ENCODE measurements at regions not wholly inside any gene's neighbourhood (a gene's known extent, or its start where the extent isn't known, plus 50 kb on each side); places are given as distances from the start of the nearest gene placed in this dataset.

GRCh38 chr9:113705306-113705927 is 170.7 kb upstream of the ZNF618 start:
- TF ChIP-seq CTCF (IDR thresholded peaks at IDR 0.05; ENCODE audit: insufficient read depth, low read depth, low read length) (no peak), EZH2 (IDR thresholded peaks at IDR 0.05; ENCODE audit: insufficient read depth, low read length) (no peak)

GRCh38 chr9:113705928-113706519 is 170.1 kb upstream of the ZNF618 start:
- FAIRE-seq = no peak
- H3K27ac Mint-ChIP-seq (ENCODE audit: unreplicated experiment) = no peak overlapping the region

More at GRCh38 chr9:113705306-113705927, 170.7 kb upstream of the ZNF618 start:
- H4K20me1 ChIP-seq (ENCODE audit: insufficient read depth, low read length) = no peaks in the 10 kb centered on the region
- Mint-ChIP-seq H3K4me1 (ENCODE audit: low read depth, unreplicated experiment) (no peaks in the 10 kb centered on the region), H3K36me3 (ENCODE audit: low read depth, unreplicated experiment) (peaks cover 6% of the 10 kb centered on the region), H3K27me3 (ENCODE audit: low read depth, unreplicated experiment) (peaks cover 18% of the 10 kb centered on the region), H3K27ac (ENCODE audit: unreplicated experiment) (no peak overlapping the region), H3K4me3 (ENCODE audit: unreplicated experiment) (no peak overlapping the region), H3K9me3 (ENCODE audit: unreplicated experiment) (peaks cover 16% of the 10 kb centered on the region)
- FAIRE-seq (no peak), DNase-seq (ENCODE audit: low read depth) (no peak)
- no peak overlapping the region for H3K4me3 ChIP-seq (ENCODE audit: insufficient read depth, low read depth, low read length)
- H3K4me2 ChIP-seq (ENCODE audit: low read length) = no peak overlapping the region
- no peaks in the 10 kb centered on the region for H3K79me2 ChIP-seq (ENCODE audit: insufficient read depth, low read length)
- peaks cover 13% of the 10 kb centered on the region for H3K27me3 ChIP-seq (ENCODE audit: insufficient read depth, low read length)
- no peaks in the 10 kb centered on the region for H3K4me1 ChIP-seq (ENCODE audit: insufficient read depth, low read length)
- no peak overlapping the region for H3K27ac ChIP-seq (ENCODE audit: low read depth, low read length)
- no peak overlapping the region for H2AFZ ChIP-seq (ENCODE audit: low read depth, low read length)
- peaks cover 4% of the 10 kb centered on the region for H3K9me3 ChIP-seq (ENCODE audit: insufficient read depth, low read depth, low read length)
- H3K36me3 ChIP-seq (ENCODE audit: insufficient read depth, low read length) = no peaks in the 10 kb centered on the region
- no peak overlapping the region for H3K9ac ChIP-seq (ENCODE audit: low read length)

More at GRCh38 chr9:113705928-113706519, 170.1 kb upstream of the ZNF618 start:
- Histone ChIP-seq H3K9ac (ENCODE audit: low read length) (no peak overlapping the region), H3K79me2 (ENCODE audit: insufficient read depth, low read length) (no peaks in the 10 kb centered on the region), H3K27me3 (ENCODE audit: insufficient read depth, low read length) (peaks cover 17% of the 10 kb centered on the region), H3K9me3 (ENCODE audit: insufficient read depth, low read depth, low read length) (peaks cover 4% of the 10 kb centered on the region), H3K4me2 (ENCODE audit: low read length) (no peak overlapping the region), H3K4me3 (ENCODE audit: insufficient read depth, low read depth, low read length) (no peak overlapping the region), H3K36me3 (ENCODE audit: insufficient read depth, low read length) (no peaks in the 10 kb centered on the region), H4K20me1 (ENCODE audit: insufficient read depth, low read length) (no peaks in the 10 kb centered on the region), H3K4me1 (ENCODE audit: insufficient read depth, low read length) (no peaks in the 10 kb centered on the region), H2AFZ (ENCODE audit: low read depth, low read length) (no peak overlapping the region), H3K27ac (ENCODE audit: low read depth, low read length) (no peak overlapping the region)
- DNase-seq (ENCODE audit: low read depth) = no peak
- TF ChIP-seq EZH2 (IDR thresholded peaks at IDR 0.05; ENCODE audit: insufficient read depth, low read length) (no peak), CTCF (IDR thresholded peaks at IDR 0.05; ENCODE audit: insufficient read depth, low read depth, low read length) (no peak)
- no peak overlapping the region for H3K4me3 Mint-ChIP-seq (ENCODE audit: unreplicated experiment)
- H3K9me3 Mint-ChIP-seq (ENCODE audit: unreplicated experiment) = peaks cover 16% of the 10 kb centered on the region
- no peaks in the 10 kb centered on the region for H3K4me1 Mint-ChIP-seq (ENCODE audit: low read depth, unreplicated experiment)
- H3K27me3 Mint-ChIP-seq (ENCODE audit: low read depth, unreplicated experiment) = peaks cover 22% of the 10 kb centered on the region
- H3K36me3 Mint-ChIP-seq (ENCODE audit: low read depth, unreplicated experiment) = peaks cover 6% of the 10 kb centered on the region

All from astrocyte (in vitro differentiated cells and primary cell).